OCI-LY7 (cell line): ENCODE measurements at regions not wholly inside any gene's neighbourhood (a gene's known extent, or its start where the extent isn't known, plus 50 kb on each side); places are given as distances from the start of the nearest gene placed in this dataset.
A peak's percentile ranks its signal among the peaks of the same experiment; 100 is the strongest.

Source experiments
- BruUV-seq: library from RNA; stranded (reverse); fragments of 400-500 nt; replicated peaks from 2 replicates; lab custom pipeline; 2021; lab: Mats Ljungman, UMichigan
- CTCF ChIA-PET: fragments of 300-600 bp; sonication (Branson Sonifier 250); formaldehyde crosslinking; loops from one replicate; lab custom pipeline; 2022; ENCODE audit warnings: antibody characterized with exemption; ENCODE audit not compliant: unreplicated experiment; lab: Charles Lee
- POLR2A ChIA-PET: fragments of 300-600 bp; sonication (Branson Sonifier 250); formaldehyde crosslinking; loops from one replicate; lab custom pipeline; 2022; ENCODE audit warnings: antibody characterized with exemption; lab: Charles Lee
- DNase-seq: peaks from one replicate; pipeline ENCODE4 v3.0.0-alpha.2; 2015; ENCODE audit warnings: low spot score
- H2AFZ ChIP-seq: fragments of 200-600 bp; sonication (generic), shearing (Covaris generic); 2 replicates; pipeline ENCODE4 v1.6.1; 2014; ENCODE audit warnings: mild to moderate bottlenecking, antibody characterized with exemption, low read length, moderate library complexity
- H3K27ac ChIP-seq: fragments of 200-600 bp; sonication (generic); 2 replicates; pipeline ENCODE4 v1.5.1; 2014; ENCODE audit warnings: mixed run types, low read depth, mild to moderate bottlenecking, moderate library complexity, low read length, inconsistent platforms; ENCODE audit not compliant: poor library complexity, severe bottlenecking
- H3K36me3 ChIP-seq: fragments of 200-600 bp; sonication (generic); 2 replicates; pipeline ENCODE4 v1.6.1; 2014; ENCODE audit warnings: mild to moderate bottlenecking, antibody characterized with exemption, low read length, moderate library complexity, mixed read lengths; ENCODE audit not compliant: insufficient read depth
- H3K4me1 ChIP-seq: fragments of 200-600 bp; sonication (generic); 2 replicates; pipeline ENCODE4 v1.5.1; 2014; ENCODE audit warnings: mild to moderate bottlenecking, low read length; ENCODE audit not compliant: insufficient read depth, poor library complexity, severe bottlenecking
- H3K4me2 ChIP-seq: fragments of 200-600 bp; sonication (generic); 2 replicates; pipeline ENCODE4 v1.6.1; 2014; ENCODE audit warnings: mild to moderate bottlenecking, low read length
- H3K4me3 ChIP-seq: fragments of 200-600 bp; sonication (generic); 2 replicates; pipeline ENCODE4 v1.5.1; 2014; ENCODE audit warnings: mild to moderate bottlenecking, low read depth, low read length; ENCODE audit not compliant: poor library complexity, severe bottlenecking
- H3K79me2 ChIP-seq: fragments of 200-600 bp; sonication (generic); 2 replicates; pipeline ENCODE4 v1.6.1; 2016; ENCODE audit warnings: low read depth, mild to moderate bottlenecking, low read length, moderate library complexity, mixed read lengths; ENCODE audit not compliant: insufficient read depth
- H3K9me2 ChIP-seq: fragments of 200-600 bp; sonication (generic); 2 replicates; pipeline ENCODE4 v1.6.1; 2016; ENCODE audit warnings: mild to moderate bottlenecking, low read length, mixed read lengths; ENCODE audit not compliant: insufficient read depth
- H3K9me3 ChIP-seq: fragments of 200-600 bp; sonication (generic); 2 replicates; pipeline ENCODE4 v1.6.1; 2014; ENCODE audit warnings: mild to moderate bottlenecking, mixed run types, low read length, mixed read lengths
- H4K20me1 ChIP-seq: fragments of 200-600 bp; sonication (generic); 2 replicates; pipeline ENCODE4 v1.6.1; 2014; ENCODE audit warnings: mild to moderate bottlenecking, antibody characterized with exemption, low read length, moderate library complexity, mixed read lengths; ENCODE audit not compliant: insufficient read depth
- EZH2phosphoT487 ChIP-seq: fragments of 200-600 bp; sonication (generic); IDR thresholded peaks from 2 replicates; pipeline ENCODE4 v1.6.1; 2018; ENCODE audit warnings: low read depth, borderline replicate concordance, mild to moderate bottlenecking, mixed run types, antibody characterized with exemption, low read length, moderate library complexity, mixed read lengths
- intact Hi-C: fragments of 100-400 bp; cut with micrococcal nuclease; formaldehyde crosslinking; loops from one replicate; pipeline ENCODE4 v1.10.0; 2022; ENCODE audit not compliant: unreplicated experiment
- TF ChIP-seq, protein P1 (sequence below): fragments of 200-600 bp; sonication (generic); conservative IDR thresholded peaks from 2 replicates; pipeline ENCODE4 v1.5.1; 2014; ENCODE audit warnings: mild to moderate bottlenecking, antibody characterized with exemption, low read length, moderate library complexity, mixed read lengths

GRCh38 chr2:7905756-7906155 lies 776.1 kb upstream of the ID2 start:
- intact Hi-C loops = no loop called here
- Histone ChIP-seq H3K9me3 (no peaks in the 10 kb centered on the region), H2AFZ (peak overlapping the region; percentile 59; the same call in 1 of the 2 replicates), H3K4me2 (peak overlapping the region; percentile 41), H3K27ac (no peak overlapping the region), H3K36me3 (no peaks in the 10 kb centered on the region), H3K9me2 (no peaks in the 10 kb centered on the region), H4K20me1 (no peaks in the 10 kb centered on the region), H3K4me1 (peaks cover 14% of the 10 kb centered on the region), H3K79me2 (no peaks in the 10 kb centered on the region), H3K4me3 (peak overlapping the region; percentile 3)
- peak; percentile 59 for DNase-seq
- BruUV-seq = no TSS peak
- ChIA-PET CTCF (no interaction called here), POLR2A (interaction anchor here (0.6 to 1.9 kb wide), 4 partner anchors 23 to 544 kb away, joined by 3 to 5 read pairs (median 4); no protein-coding TSS in a partner anchor)
- no peak for TF ChIP-seq EZH2phosphoT487
- TF ChIP-seq, protein P1, sequence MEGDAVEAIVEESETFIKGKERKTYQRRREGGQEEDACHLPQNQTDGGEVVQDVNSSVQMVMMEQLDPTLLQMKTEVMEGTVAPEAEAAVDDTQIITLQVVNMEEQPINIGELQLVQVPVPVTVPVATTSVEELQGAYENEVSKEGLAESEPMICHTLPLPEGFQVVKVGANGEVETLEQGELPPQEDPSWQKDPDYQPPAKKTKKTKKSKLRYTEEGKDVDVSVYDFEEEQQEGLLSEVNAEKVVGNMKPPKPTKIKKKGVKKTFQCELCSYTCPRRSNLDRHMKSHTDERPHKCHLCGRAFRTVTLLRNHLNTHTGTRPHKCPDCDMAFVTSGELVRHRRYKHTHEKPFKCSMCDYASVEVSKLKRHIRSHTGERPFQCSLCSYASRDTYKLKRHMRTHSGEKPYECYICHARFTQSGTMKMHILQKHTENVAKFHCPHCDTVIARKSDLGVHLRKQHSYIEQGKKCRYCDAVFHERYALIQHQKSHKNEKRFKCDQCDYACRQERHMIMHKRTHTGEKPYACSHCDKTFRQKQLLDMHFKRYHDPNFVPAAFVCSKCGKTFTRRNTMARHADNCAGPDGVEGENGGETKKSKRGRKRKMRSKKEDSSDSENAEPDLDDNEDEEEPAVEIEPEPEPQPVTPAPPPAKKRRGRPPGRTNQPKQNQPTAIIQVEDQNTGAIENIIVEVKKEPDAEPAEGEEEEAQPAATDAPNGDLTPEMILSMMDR = no peak

- H3K9me2 ChIP-seq = no peaks in the 10 kb centered on the region
- H4K20me1 ChIP-seq = no peaks in the 10 kb centered on the region
- H3K9me3 ChIP-seq = no peaks in the 10 kb centered on the region
- no TSS peak for BruUV-seq
- CTCF ChIA-PET = no interaction called here
- no peak overlapping the region for H3K27ac ChIP-seq
- no peaks in the 10 kb centered on the region for H3K36me3 ChIP-seq
- POLR2A ChIA-PET = interaction anchor here (0.5 to 1.9 kb wide), 4 partner anchors 24 to 468 kb away, joined by 3 to 5 read pairs (median 4); no protein-coding TSS in a partner anchor
- H3K4me3 ChIP-seq = no peak overlapping the region
- no peak overlapping the region for H2AFZ ChIP-seq
- DNase-seq = no peak
- intact Hi-C loops = no loop called here
- TF ChIP-seq EZH2phosphoT487 = no peak
- TF ChIP-seq, protein P1 = no peak
- peak overlapping the region; percentile 41; the same call in 1 of the 2 replicates for H3K4me2 ChIP-seq
- H3K4me1 ChIP-seq = peaks cover 11% of the 10 kb centered on the region
- H3K79me2 ChIP-seq = no peaks in the 10 kb centered on the region
Measured at GRCh38 chr2:7906431-7906830, 775.4 kb upstream of the ID2 start.

- no peak for DNase-seq
- Histone ChIP-seq H4K20me1 (no peaks in the 10 kb centered on the region), H3K9me2 (no peaks in the 10 kb centered on the region), H3K36me3 (no peaks in the 10 kb centered on the region), H3K4me1 (peaks cover 11% of the 10 kb centered on the region), H3K4me3 (no peak overlapping the region), H3K79me2 (no peaks in the 10 kb centered on the region), H3K4me2 (no peak overlapping the region), H2AFZ (no peak overlapping the region), H3K27ac (no peak overlapping the region), H3K9me3 (no peaks in the 10 kb centered on the region)
- no peak for TF ChIP-seq EZH2phosphoT487
- TF ChIP-seq, protein P1 = no peak
- ChIA-PET CTCF (no interaction called here), POLR2A (interaction anchor here (0.5 to 0.6 kb wide), 2 partner anchors 47 to 142 kb away, joined by 3 read pairs; no protein-coding TSS in a partner anchor)
- no TSS peak for BruUV-seq
- intact Hi-C loops = no loop called here
Measured at GRCh38 chr2:7907041-7907440, 774.8 kb upstream of the ID2 start.
